HG03521 (cell line): ENCODE measurements at regions not wholly inside any gene's neighbourhood (a gene's known extent, or its start where the extent isn't known, plus 50 kb on each side); places are given as distances from the start of the nearest gene placed in this dataset.
"Not testable (repeated sequence)": the region's sequence is repeated elsewhere in the genome, so short reads cannot be mapped to it uniquely, and the experiment has no call there.

Source experiments
- ATAC-seq: cut with Tn5 transposase; IDR thresholded peaks from one replicate; pipeline ENCODE4 v1.9.1; 2021; ENCODE audit warnings: mild to moderate bottlenecking, moderate library complexity; ENCODE audit not compliant: unreplicated experiment

GRCh38 chr5:74535926-74536325 lies 104.6 kb downstream of the ENC1 start:
- ATAC-seq = no peak

- no peak for ATAC-seq
Measured at GRCh38 chr5:74534397-74535129, 106.0 kb downstream of the ENC1 start.

- no peak for ATAC-seq
Measured at GRCh38 chr5:74530326-74531050, 110.0 kb downstream of the ENC1 start.

GRCh38 chr5:74529101-74529500 lies 111.4 kb downstream of the ENC1 start:
- no peak for ATAC-seq

GRCh38 chr5:74526111-74526510 lies 114.4 kb downstream of the ENC1 start:
- ATAC-seq = no peak

GRCh38 chr5:74524767-74525166 lies 115.8 kb downstream of the ENC1 start:
- not testable (repeated sequence) for ATAC-seq

DNA sequence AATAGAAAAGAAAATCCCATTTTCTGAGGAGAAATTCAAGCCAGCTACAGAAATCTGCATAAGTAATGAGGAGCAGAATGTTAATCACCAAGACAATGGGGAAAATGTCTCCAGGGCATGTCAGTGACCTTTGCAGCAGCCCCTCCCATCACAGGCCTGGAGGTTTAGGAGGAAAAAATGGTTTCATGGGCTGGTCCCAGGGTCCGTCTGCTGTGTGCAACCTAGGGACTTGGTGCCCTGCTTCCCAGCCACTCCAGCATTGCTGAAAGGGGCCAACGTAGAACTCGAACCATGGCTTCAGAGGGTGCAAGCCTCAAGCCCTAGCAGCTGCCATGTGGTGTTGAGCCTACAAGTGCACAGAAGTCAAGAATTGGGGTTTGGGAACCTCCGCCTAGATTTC lies 116.8 kb downstream of the ENC1 start:
- not testable (repeated sequence) for ATAC-seq

- ATAC-seq = not testable (repeated sequence)
Measured at GRCh38 chr5:74522838-74523237, 117.7 kb downstream of the ENC1 start.

GRCh38 chr5:74521401-74521800 lies 119.1 kb downstream of the ENC1 start:
- ATAC-seq = no peak

DNA sequence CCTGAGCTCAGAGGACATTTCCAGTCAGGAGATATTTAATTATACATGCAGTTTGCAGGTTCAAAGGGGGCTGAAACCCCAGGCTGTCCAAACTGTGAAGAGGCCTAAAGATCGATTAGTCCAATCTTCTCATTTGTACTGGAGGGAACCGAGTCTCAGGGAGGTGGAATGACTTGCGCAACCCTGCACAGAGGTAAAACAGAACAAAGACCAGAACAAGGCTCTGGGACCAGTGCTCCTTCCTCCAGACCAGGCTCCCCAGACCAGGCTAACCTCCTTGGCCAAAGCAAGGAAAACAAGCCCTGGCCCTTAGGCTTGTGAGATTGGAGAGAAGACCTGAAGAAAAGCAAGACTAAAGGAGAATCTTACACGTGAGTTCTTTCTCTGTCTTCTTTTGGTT lies 120.8 kb downstream of the ENC1 start:
- no peak for ATAC-seq

- no peak for ATAC-seq
Measured at GRCh38 chr5:74519161-74519571, 121.4 kb downstream of the ENC1 start.

- no peak for ATAC-seq
Measured at GRCh38 chr5:74517700-74518099, 122.8 kb downstream of the ENC1 start.

DNA sequence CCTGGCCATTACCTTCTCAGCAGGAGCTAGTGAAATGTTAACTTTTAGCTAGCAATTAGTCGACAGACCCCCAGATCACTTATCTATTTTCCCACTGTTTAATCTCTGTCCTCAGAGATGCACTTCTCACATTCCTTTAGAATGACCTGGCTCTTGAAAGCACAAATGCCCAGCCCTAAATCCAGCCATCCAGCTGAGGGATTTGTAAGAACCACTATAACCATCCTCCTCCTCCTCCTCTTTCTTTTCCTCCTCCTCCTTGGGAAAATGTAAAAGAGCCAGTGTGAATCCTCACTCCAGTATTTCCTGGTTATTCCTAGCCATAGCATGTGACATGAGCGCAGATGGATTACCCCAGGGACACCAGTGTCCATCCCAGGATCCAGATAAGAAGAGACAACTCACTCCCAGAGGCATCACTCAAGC lies 124.3 kb downstream of the ENC1 start:
- ATAC-seq = no peak

- no peak for ATAC-seq
Measured at GRCh38 chr5:74514888-74515551, 125.5 kb downstream of the ENC1 start.

DNA sequence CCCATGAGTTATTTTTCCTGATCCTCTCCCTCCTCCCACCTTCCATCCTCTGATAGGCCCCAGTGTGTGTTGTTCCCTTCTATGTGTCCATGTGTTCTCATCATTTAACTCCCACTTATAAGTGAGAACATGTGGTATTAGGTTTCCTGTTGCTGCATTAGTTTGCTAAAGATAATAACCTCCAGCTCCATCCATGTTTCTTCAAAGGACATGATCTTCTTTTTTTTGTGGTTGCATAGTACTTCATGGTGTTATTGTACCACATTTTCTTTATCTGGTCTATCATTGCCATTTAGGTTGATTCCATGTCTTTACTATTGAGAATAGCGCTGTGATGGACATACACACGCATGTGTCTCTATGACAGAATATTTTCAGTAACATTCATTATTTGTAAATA lies 128.8 kb downstream of the ENC1 start:
- not testable (repeated sequence) for ATAC-seq

DNA sequence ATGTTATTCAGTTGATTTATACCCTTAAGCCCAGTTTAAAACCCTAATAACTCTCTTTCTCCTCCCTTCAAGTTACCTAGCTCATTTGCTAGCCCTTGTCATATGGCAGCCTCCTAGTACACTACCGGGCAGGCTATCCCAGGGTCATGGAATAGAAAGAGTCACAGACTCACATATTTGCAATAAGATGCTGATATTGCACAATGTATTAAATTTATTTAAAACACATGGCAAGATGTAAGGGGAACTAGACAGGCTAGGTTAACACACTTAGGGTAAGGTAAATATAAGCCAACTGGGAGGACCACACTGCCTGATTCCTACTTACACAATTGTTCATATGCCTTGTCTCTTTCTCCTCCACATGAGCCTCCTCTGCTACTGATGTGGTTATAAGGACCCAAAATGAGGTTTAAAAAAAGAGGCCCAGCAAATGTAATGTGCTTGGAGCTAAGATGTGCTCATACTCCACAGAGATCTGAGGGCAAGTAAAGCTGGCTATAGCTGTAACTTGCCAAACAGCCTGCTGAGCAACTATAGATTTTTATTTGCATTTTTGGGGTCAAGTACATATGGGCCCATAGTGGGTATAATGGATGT lies 130.0 kb downstream of the ENC1 start:
- no peak for ATAC-seq

DNA sequence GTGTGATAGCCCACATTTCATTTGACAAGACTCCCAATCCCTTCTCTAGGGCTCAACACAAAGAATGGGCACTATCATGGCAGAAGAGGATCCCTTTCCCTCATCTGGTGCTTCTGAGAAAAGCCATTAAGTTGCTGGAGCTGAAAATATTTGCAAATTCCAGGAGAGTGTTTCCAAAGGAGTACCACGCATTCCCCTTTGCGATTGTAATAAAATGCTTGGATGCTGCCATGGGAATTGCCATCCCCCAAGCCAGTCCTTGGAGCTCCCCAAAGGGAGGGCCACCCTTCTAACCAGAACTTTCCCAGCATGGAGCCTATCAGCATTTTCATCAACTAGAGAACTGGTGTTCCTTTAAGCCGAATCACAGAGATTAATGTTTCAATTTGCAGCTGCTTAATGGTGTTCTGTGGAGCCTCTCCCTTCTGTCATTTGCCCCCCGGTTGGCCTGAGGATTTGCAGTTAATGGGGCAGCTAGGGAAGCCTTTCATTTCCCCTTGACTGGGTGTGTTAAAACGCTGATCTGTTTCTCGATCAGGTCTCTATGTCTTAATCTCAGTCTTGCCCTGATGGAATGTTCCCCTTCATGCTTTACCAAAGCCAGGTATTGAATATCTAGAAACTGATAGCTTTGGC lies 133.0 kb downstream of the ENC1 start:
- no peak for ATAC-seq

GRCh38 chr5:74506119-74506518 lies 134.4 kb downstream of the ENC1 start:
- no peak for ATAC-seq

DNA sequence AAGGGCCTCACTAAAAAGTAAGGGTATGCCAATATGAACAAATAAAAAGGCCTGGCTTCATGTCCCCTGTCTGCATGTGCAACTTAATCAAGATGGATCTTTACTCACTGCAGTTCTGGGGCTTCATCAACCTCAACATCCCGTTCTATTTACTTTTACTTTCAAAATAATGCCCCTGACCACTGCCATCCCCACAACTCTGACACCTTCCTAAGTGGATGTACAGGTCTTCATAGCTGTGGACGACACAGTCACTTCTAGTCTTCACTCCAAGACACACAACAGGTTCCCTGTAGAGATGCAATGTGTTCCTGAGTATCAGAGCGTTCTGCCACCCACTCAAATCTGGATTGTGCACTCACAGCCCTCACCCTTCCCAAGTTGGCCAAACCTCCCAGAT lies 136.1 kb downstream of the ENC1 start:
- ATAC-seq = no peak

GRCh38 chr5:74502479-74502950 lies 138.0 kb downstream of the ENC1 start:
- no peak for ATAC-seq
